GM12892 (cell line): ENCODE measurements at regions not wholly inside any gene's neighbourhood (a gene's known extent, or its start where the extent isn't known, plus 50 kb on each side); places are given as distances from the start of the nearest gene placed in this dataset.

Experiments used
- POLR2A ChIP-seq: IDR thresholded peaks from 2 replicates; pipeline ENCODE4 v1.6.1; 2011; ENCODE audit warnings: low read depth, low read length, control low read depth
- POLR2AphosphoS5 ChIP-seq: IDR thresholded peaks from 2 replicates; pipeline ENCODE4 v1.6.1; 2011; ENCODE audit warnings: low read depth, low read length, control low read depth
- TAF1 ChIP-seq: IDR thresholded peaks from 2 replicates; pipeline ENCODE4 v1.6.1; 2011; ENCODE audit warnings: low read depth, mild to moderate bottlenecking, control low read depth, low read length, borderline replicate concordance

- TF ChIP-seq POLR2A (no peak), POLR2AphosphoS5 (no peak), TAF1 (no peak)
Measured at GRCh38 chr5:12174734-12175133, 270.5 kb upstream of the CTNND2 start.
